ENCODE measurements at regions not wholly inside any gene's neighbourhood (a gene's known extent, or its start where the extent isn't known, plus 50 kb on each side); places are given as distances from the start of the nearest gene placed in this dataset.

DNA sequence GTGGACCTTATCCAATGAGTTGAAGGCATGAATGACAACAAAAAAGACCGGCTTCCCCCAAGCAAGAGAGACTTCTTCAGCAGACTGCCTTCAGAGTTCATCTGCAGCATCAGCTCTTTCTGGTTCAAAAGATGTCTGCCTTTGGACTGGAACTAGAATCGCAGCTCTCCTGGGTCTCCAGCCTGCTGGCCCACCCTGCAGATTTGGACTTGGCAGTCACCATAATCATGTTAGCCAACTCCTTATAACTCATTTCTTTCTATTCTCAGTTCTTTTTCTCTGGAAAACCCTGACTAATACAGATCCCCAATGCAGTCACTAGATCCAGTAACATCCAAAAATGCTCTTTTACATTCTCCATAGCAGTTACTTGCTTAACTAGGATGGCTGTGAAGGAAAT, 89.2 kb upstream of the MARK1 start:
- TF ChIP-seq, protein P1, sequence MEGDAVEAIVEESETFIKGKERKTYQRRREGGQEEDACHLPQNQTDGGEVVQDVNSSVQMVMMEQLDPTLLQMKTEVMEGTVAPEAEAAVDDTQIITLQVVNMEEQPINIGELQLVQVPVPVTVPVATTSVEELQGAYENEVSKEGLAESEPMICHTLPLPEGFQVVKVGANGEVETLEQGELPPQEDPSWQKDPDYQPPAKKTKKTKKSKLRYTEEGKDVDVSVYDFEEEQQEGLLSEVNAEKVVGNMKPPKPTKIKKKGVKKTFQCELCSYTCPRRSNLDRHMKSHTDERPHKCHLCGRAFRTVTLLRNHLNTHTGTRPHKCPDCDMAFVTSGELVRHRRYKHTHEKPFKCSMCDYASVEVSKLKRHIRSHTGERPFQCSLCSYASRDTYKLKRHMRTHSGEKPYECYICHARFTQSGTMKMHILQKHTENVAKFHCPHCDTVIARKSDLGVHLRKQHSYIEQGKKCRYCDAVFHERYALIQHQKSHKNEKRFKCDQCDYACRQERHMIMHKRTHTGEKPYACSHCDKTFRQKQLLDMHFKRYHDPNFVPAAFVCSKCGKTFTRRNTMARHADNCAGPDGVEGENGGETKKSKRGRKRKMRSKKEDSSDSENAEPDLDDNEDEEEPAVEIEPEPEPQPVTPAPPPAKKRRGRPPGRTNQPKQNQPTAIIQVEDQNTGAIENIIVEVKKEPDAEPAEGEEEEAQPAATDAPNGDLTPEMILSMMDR (IDR thresholded peaks at IDR 0.05; ENCODE audit: extremely low read depth, insufficient read depth, missing control alignments), result no peak
- in situ Hi-C loops (cut with MboI; ENCODE audit: low pct_unique_long_range_greater_than_20kb, low sequenced_read_pairs, unreplicated experiment), result no loop called here
- no peak for DNase-seq (ENCODE audit: low spot score)

DNA sequence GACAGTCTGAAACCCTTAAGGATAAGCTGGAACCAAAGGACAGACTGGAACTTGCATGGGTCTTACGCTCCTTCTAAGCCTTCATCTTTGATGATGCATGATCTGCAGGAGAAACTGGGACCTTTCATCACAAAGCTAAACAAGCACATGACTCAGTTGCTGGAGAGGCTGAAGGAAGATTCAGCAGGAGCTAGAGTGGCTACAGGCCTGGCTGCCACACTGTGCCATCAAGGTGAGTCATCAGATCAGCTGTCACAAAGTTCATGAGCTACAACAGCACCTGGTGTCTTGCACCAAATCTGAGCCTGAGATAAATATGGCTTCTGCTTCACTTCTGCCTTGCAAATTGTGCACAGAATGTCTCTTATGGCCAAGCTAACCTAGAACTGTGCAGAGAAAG, 95.5 kb upstream of the MARK1 start:
- in situ Hi-C loops (cut with MboI; ENCODE audit: low pct_unique_long_range_greater_than_20kb, low sequenced_read_pairs, unreplicated experiment), result no loop called here
- TF ChIP-seq, protein P1 (IDR thresholded peaks at IDR 0.05; ENCODE audit: extremely low read depth, insufficient read depth, missing control alignments), result no peak
- no peak for DNase-seq (ENCODE audit: low spot score)

DNA sequence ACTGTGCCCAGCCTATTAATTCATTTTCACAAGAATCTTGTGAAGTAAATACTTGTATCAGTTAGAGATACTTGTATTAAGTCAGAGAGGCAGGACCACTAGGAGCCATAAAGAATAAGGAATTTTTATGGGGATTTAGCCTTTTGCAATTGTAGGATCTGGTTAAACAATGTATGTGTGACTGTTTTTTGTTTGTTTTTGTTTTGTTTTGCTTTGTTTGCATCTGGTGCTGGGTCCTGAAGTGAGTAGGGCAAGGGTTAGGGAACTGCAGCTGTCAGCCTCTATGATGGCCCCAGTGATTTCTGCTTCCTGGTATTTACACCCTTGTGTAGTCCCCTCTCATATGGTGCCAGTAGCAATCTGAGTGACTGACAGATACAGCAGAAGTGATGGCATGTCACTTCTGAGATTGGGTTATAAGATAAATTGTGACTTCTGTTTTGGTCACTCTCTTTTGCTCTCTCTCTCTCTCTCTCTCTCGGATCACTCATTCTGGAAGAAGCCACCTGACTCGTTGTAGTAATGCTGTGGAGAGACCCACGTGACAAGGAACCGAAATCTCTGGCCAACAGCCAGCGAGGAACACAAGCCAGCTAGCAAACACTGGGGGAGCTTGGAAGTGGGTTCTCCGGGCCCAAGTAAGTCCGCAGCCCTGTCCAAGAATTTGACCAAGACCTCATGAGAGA, 96.2 kb upstream of the MARK1 start:
- DNase-seq (ENCODE audit: low spot score), result no peak
- TF ChIP-seq, protein P1 (IDR thresholded peaks at IDR 0.05; ENCODE audit: extremely low read depth, insufficient read depth, missing control alignments), result no peak
- in situ Hi-C loops (cut with MboI; ENCODE audit: low pct_unique_long_range_greater_than_20kb, low sequenced_read_pairs, unreplicated experiment), result no loop called here

DNA sequence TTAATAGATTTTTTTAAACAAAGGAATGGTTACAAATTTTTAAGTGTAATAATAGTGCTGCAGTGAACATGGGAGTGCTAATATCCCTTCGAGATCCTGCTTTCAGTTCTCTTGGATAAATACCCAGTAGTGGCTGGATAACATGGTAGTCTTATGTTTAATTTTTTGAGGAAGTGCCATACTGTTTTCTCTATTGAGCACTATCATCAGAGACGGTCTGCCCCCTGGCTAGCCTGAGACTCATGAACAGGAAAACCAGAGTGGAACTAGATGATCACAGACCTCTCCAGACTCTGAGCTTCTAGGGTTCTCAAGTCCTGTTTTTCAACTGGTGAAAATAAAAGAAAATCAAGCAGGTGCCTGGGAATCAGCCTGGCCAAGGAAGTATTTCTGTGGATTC, 97.3 kb upstream of the MARK1 start:
- TF ChIP-seq, protein P1 (IDR thresholded peaks at IDR 0.05; ENCODE audit: extremely low read depth, insufficient read depth, missing control alignments), result no peak
- in situ Hi-C loops (cut with MboI; ENCODE audit: low pct_unique_long_range_greater_than_20kb, low sequenced_read_pairs, unreplicated experiment), result no loop called here

DNA sequence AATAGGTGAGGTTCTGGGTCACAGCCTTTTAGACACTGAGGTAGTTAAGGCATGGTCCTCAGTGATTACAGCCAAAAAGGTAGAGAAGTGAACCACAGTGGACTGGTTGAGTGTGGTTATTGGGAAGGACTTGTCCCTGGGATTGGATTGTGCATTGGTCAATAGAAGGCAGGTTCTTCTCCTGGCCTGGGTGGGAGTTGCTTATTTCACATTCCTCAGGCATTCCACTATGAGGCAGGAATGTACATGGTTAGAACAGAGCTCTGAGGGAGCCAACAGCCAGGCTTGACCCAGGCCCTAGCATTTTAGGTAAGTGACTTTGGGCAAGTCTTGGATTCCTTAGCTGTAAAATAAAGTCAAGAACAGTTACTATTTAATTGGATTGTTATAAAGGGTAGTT, 97.9 kb upstream of the MARK1 start:
- in situ Hi-C loops (cut with MboI; ENCODE audit: low pct_unique_long_range_greater_than_20kb, low sequenced_read_pairs, unreplicated experiment), result no loop called here
- TF ChIP-seq, protein P1 (IDR thresholded peaks at IDR 0.05; ENCODE audit: extremely low read depth, insufficient read depth, missing control alignments), result no peak
- no peak for DNase-seq (ENCODE audit: low spot score)

More for the DNA sequence above, 97.3 kb upstream of the MARK1 start:
- DNase-seq (ENCODE audit: low spot score), result no peak

DNA sequence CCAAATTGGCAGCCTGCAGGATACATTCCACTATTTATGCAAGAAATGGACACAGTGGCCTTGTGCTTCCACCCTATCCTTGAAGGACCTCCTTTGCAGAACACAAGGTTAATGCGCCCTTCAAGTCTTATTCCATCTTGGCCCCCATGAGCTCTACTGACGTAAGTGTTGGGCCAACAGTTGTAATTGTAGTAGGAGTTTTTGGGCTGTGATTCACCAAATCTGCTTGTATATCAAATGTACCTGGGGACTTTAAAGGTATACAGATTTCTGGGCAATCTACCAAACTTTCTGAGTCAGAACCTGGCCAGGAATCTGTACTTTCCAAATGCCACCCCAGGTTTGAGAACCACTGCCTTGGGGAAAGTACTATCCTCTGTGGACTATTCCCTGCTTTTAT, 100.9 kb upstream of the MARK1 start:
- DNase-seq (ENCODE audit: low spot score), result no peak
- TF ChIP-seq, protein P1 (IDR thresholded peaks at IDR 0.05; ENCODE audit: extremely low read depth, insufficient read depth, missing control alignments), result no peak
- in situ Hi-C loops (cut with MboI; ENCODE audit: low pct_unique_long_range_greater_than_20kb, low sequenced_read_pairs, unreplicated experiment), result no loop called here
